GM10266 (cell line): ENCODE measurements at regions not wholly inside any gene's neighbourhood (a gene's known extent, or its start where the extent isn't known, plus 50 kb on each side); places are given as distances from the start of the nearest gene placed in this dataset.

Source experiments
- DNase-seq: peaks from one replicate; pipeline ENCODE4 v3.0.0; 2012; ENCODE audit errors: extremely low spot score
- TF ChIP-seq, protein P1 (sequence below): IDR thresholded peaks from 2 replicates; pipeline ENCODE4 v1.5.1; 2012; ENCODE audit warnings: mild to moderate bottlenecking, low read depth; ENCODE audit not compliant: control insufficient read depth, insufficient read depth; ENCODE audit errors: missing control alignments

DNA sequence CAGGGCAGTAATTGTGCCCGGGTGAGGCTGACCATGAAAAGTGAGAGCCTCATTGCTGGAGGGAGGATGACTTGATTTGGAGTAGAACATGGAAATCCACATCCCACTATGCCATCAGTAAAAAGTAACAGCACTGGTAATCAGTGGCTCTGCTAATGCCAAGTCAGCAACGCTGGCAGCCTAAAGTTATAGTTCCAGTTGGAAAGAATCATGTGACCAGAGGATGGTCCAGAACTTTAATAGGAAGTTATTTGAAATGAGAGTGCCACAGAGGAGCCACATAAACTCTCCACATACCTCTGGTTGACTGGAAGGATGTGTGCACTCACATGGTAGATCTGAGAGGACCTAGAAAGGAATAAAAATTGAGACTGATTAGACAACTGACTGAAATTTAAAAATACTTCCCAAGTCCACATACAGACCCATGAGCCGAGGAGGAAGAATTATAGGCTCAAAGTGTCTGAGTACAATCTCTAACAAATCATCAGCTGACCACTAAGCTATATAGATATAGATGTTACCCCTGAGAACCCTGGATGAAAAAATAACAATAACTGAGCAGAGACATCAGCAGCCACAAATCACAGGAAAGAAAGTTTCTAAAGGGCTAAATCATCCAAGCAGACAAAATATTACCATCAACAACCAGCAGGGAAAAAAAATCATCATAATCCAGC is 346.8 kb downstream of the STK39 start:
- TF ChIP-seq, protein P1, sequence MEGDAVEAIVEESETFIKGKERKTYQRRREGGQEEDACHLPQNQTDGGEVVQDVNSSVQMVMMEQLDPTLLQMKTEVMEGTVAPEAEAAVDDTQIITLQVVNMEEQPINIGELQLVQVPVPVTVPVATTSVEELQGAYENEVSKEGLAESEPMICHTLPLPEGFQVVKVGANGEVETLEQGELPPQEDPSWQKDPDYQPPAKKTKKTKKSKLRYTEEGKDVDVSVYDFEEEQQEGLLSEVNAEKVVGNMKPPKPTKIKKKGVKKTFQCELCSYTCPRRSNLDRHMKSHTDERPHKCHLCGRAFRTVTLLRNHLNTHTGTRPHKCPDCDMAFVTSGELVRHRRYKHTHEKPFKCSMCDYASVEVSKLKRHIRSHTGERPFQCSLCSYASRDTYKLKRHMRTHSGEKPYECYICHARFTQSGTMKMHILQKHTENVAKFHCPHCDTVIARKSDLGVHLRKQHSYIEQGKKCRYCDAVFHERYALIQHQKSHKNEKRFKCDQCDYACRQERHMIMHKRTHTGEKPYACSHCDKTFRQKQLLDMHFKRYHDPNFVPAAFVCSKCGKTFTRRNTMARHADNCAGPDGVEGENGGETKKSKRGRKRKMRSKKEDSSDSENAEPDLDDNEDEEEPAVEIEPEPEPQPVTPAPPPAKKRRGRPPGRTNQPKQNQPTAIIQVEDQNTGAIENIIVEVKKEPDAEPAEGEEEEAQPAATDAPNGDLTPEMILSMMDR = no peak
- DNase-seq = no peak

DNA sequence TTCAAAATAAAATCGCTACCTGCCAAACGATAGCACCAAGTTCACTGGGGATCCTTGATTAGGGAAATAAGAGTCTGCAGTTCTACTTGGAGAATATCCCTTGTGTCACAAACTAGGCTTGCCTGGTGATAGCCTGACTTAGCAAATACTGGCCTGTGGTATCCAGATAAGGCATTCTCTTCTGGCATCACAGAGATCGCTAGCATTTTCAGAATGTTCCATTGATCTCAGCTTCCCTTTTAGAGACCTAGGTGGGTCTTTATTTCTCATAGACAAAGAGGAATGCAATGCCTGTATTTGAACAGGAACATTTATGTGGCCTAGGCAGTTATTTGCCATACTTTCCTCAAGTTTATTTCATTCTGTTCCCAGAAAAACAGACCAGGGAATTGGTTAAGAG is 349.1 kb downstream of the STK39 start:
- TF ChIP-seq, protein P1 = no peak

DNA sequence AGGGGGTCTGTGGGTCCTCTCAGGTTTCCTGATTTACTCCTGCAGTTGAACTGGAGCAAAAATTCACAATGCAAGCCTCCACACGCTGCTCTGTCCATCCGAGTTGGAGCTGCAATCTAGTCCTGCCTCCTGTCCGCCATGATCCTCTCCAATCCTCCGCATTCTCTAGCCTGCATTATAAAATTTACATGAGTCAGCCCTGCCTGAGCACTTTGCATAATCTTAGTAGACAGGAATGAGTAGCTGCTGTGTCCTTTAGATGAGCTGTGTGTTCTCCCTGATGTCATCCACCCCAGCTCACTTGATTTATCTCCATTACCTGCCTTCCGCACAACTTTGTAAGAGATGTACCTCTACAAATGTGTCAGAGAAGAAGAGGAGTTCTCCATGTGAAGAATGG is 355.6 kb downstream of the STK39 start:
- TF ChIP-seq, protein P1 = no peak
- no peak for DNase-seq

More for the DNA sequence above, 349.1 kb downstream of the STK39 start:
- DNase-seq = no peak

- TF ChIP-seq, protein P1 = no peak
- DNase-seq = no peak
Observed at GRCh38 chr2:167890739-167891138, 356.7 kb downstream of the STK39 start.

DNA sequence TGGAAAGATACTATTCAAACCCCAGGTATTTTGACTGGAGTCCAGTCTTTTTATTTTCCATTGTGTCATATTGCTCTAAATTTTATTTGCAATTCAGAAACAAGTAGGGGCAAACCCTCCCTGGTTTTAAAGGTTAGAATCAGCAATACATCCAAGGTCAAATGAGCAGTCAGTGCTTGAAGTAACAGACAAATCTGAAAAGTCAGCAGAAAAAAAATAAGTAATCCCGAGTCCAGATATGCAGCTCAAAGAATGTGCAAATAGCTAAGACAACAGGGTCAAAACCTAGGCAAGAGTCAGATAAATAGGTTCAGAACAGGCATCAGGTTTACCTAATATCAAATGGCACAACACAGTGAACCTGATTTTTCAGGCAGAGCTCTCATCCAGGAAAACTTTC is 367.0 kb downstream of the STK39 start:
- TF ChIP-seq, protein P1 = no peak
- DNase-seq = no peak

- TF ChIP-seq, protein P1 = no peak
- no peak for DNase-seq
Observed at GRCh38 chr2:167875529-167875928, 371.9 kb downstream of the STK39 start.

GRCh38 chr2:167874812-167875211 is 372.6 kb downstream of the STK39 start:
- TF ChIP-seq, protein P1 = no peak
- no peak for DNase-seq
